ENCODE measurements at regions not wholly inside any gene's neighbourhood (a gene's known extent, or its start where the extent isn't known, plus 50 kb on each side); places are given as distances from the start of the nearest gene placed in this dataset.
A peak's percentile ranks its signal among the peaks of the same experiment; 100 is the strongest.

- H3K79me2 ChIP-seq (ENCODE audit: control insufficient read depth, insufficient read depth, low read length), result no peaks in the 10 kb centered on the region
- peaks cover 19% of the 10 kb centered on the region for H3K4me1 ChIP-seq (ENCODE audit: control insufficient read depth, insufficient read depth, low read length)
- H3K9me3 ChIP-seq (replicated peaks; ENCODE audit: control insufficient read depth, insufficient read depth, low read length), result no peaks in the 10 kb centered on the region
- POLR2A ChIA-PET, result interaction anchor here (0.6 kb wide), 1 partner anchor 38 kb away, joined by 4 read pairs; no protein-coding TSS in a partner anchor
- H3K9ac ChIP-seq (ENCODE audit: control insufficient read depth, insufficient read depth, low read length), result no peak overlapping the region
- SMC1A ChIA-PET (ENCODE audit: uncharacterized antibody, unreplicated experiment), result no interaction called here
- intact Hi-C loops (cut with micrococcal nuclease; ENCODE audit: unreplicated experiment), result no loop called here
- CTCF ChIA-PET, result no interaction called here
- no peak overlapping the region for H3K4me2 ChIP-seq (ENCODE audit: control insufficient read depth, insufficient read depth)
- H3K36me3 ChIP-seq (ENCODE audit: control insufficient read depth in 2 of 2, insufficient read depth in 2 of 2, low read length in 1 of 2), result no peaks in the 10 kb centered on the region
- DNase-seq (ENCODE audit: low read depth, low spot score), result no peak
- RAD21 ChIA-PET (ENCODE audit: unreplicated experiment), result no interaction called here
- no TSS peak for BruUV-seq (replicated peaks)
- no peak for FAIRE-seq
- no peaks in the 10 kb centered on the region for H4K20me1 ChIP-seq (ENCODE audit: control insufficient read depth, insufficient read depth)
- TF ChIP-seq SIN3A (IDR thresholded peaks at IDR 0.05; ENCODE audit: low read depth, low read length) (no peak), ATF7 (IDR thresholded peaks at IDR 0.05; ENCODE audit: low read depth) (no peak), PKNOX1 (IDR thresholded peaks at IDR 0.05) (no peak), USF2 (IDR thresholded peaks at IDR 0.05; ENCODE audit: borderline replicate concordance, low read depth, low read length) (no peak), ZNF622 (IDR thresholded peaks at IDR 0.05) (no peak)
- H2AFZ ChIP-seq (ENCODE audit: control insufficient read depth, low read depth, low read length), result peak overlapping the region; percentile 19; the same call in 1 of the 2 replicates
- H3K27me3 ChIP-seq (replicated peaks in 1 of 2; ENCODE audit: control insufficient read depth in 2 of 2, insufficient read depth in 2 of 2, low read length in 1 of 2), result no peaks in the 10 kb centered on the region
- 24% methylated on average over 3 of the region's 3 CpGs for WGBS (ENCODE audit: insufficient coverage, insufficient replicate concordance, low lambda C conversion rate, missing lambda C conversion rate)
- no peak overlapping the region for H3K4me3 ChIP-seq
- no peak overlapping the region for H3K27ac ChIP-seq (ENCODE audit: control insufficient read depth, insufficient read depth)
- in situ Hi-C loops (cut with MboI), result no loop called here
- ATAC-seq, result no peak
These were observed 207.6 kb downstream of the SKIDA1 start for GRCh38 chr10:21317902-21318301.

GRCh38 chr10:21315645-21316220 lies 209.7 kb downstream of the SKIDA1 start:
- DNase-seq (ENCODE audit: low read depth, low spot score) (no peak), FAIRE-seq (no peak), ATAC-seq (peak; percentile 30; the same call in 2 of the 3 replicates)
- Histone ChIP-seq H3K4me3 (no peak overlapping the region), H3K36me3 (ENCODE audit: control insufficient read depth in 2 of 2, insufficient read depth in 2 of 2, low read length in 1 of 2) (no peaks in the 10 kb centered on the region), H3K79me2 (ENCODE audit: control insufficient read depth, insufficient read depth, low read length) (no peaks in the 10 kb centered on the region), H3K9ac (ENCODE audit: control insufficient read depth, insufficient read depth, low read length) (no peak overlapping the region), H3K4me2 (ENCODE audit: control insufficient read depth, insufficient read depth) (no peak overlapping the region), H3K4me1 (ENCODE audit: control insufficient read depth, insufficient read depth, low read length) (peaks cover 19% of the 10 kb centered on the region), H3K27ac (ENCODE audit: control insufficient read depth, insufficient read depth) (no peak overlapping the region), H2AFZ (ENCODE audit: control insufficient read depth, low read depth, low read length) (no peak overlapping the region), H3K9me3 (replicated peaks; ENCODE audit: control insufficient read depth, insufficient read depth, low read length) (no peaks in the 10 kb centered on the region), H4K20me1 (ENCODE audit: control insufficient read depth, insufficient read depth) (no peaks in the 10 kb centered on the region), H3K27me3 (replicated peaks in 1 of 2; ENCODE audit: control insufficient read depth in 2 of 2, insufficient read depth in 2 of 2, low read length in 1 of 2) (no peaks in the 10 kb centered on the region)
- WGBS (ENCODE audit: insufficient coverage, insufficient replicate concordance, low lambda C conversion rate, missing lambda C conversion rate), result 52% methylated on average over 5 of the region's 5 CpGs
- in situ Hi-C loops (cut with MboI) (no loop called here), intact Hi-C loops (cut with micrococcal nuclease; ENCODE audit: unreplicated experiment) (no loop called here)
- ChIA-PET SMC1A (ENCODE audit: uncharacterized antibody, unreplicated experiment) (interaction anchor here (1.1 kb wide), 1 partner anchor 22 kb away, joined by 3 read pairs; no protein-coding TSS in a partner anchor), RAD21 (ENCODE audit: unreplicated experiment) (no interaction called here), POLR2A (no interaction called here), CTCF (no interaction called here)
- no TSS peak for BruUV-seq (replicated peaks)
- TF ChIP-seq HCFC1 (IDR thresholded peaks at IDR 0.05; ENCODE audit: low read length), result no peak
- TF ChIP-seq, protein P1, sequence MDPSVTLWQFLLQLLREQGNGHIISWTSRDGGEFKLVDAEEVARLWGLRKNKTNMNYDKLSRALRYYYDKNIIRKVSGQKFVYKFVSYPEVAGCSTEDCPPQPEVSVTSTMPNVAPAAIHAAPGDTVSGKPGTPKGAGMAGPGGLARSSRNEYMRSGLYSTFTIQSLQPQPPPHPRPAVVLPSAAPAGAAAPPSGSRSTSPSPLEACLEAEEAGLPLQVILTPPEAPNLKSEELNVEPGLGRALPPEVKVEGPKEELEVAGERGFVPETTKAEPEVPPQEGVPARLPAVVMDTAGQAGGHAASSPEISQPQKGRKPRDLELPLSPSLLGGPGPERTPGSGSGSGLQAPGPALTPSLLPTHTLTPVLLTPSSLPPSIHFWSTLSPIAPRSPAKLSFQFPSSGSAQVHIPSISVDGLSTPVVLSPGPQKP (IDR thresholded peaks at IDR 0.05; ENCODE audit: low read depth, low read length), result no peak
- TF ChIP-seq ETV6 (conservative IDR thresholded peaks at IDR 0.05 in 1 of 2, IDR thresholded peaks at IDR 0.05 in 1 of 2; ENCODE audit: borderline replicate concordance in 1 of 2, low read depth in 1 of 2), result no peak
- no peak for TF ChIP-seq SUZ12 (IDR thresholded peaks at IDR 0.05; ENCODE audit: unreplicated experiment)
- no peak for TF ChIP-seq MYC (IDR thresholded peaks at IDR 0.05; ENCODE audit: insufficient read depth, insufficient read length, insufficient replicate concordance, low read length, severe bottlenecking)
- TF ChIP-seq RBBP5 (conservative IDR thresholded peaks at IDR 0.05), result no peak
- TF ChIP-seq, protein P2, sequence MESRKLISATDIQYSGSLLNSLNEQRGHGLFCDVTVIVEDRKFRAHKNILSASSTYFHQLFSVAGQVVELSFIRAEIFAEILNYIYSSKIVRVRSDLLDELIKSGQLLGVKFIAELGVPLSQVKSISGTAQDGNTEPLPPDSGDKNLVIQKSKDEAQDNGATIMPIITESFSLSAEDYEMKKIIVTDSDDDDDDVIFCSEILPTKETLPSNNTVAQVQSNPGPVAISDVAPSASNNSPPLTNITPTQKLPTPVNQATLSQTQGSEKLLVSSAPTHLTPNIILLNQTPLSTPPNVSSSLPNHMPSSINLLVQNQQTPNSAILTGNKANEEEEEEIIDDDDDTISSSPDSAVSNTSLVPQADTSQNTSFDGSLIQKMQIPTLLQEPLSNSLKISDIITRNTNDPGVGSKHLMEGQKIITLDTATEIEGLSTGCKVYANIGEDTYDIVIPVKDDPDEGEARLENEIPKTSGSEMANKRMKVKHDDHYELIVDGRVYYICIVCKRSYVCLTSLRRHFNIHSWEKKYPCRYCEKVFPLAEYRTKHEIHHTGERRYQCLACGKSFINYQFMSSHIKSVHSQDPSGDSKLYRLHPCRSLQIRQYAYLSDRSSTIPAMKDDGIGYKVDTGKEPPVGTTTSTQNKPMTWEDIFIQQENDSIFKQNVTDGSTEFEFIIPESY (IDR thresholded peaks at IDR 0.05), result no peak
- no peak for TF ChIP-seq RCOR1 (conservative IDR thresholded peaks at IDR 0.05; ENCODE audit: low read depth, low read length)
